CD4-positive, alpha-beta T cell treated with Interleukin-4 for 4 hours (primary cell): ENCODE measurements at regions not wholly inside any gene's neighbourhood (a gene's known extent, or its start where the extent isn't known, plus 50 kb on each side); places are given as distances from the start of the nearest gene placed in this dataset.
"Not testable (repeated sequence)": the region's sequence is repeated elsewhere in the genome, so short reads cannot be mapped to it uniquely, and the experiment has no call there.

Experiments
- DNase-seq: peaks from one replicate; pipeline ENCODE4 v3.0.0-alpha.2; 2020

DNA sequence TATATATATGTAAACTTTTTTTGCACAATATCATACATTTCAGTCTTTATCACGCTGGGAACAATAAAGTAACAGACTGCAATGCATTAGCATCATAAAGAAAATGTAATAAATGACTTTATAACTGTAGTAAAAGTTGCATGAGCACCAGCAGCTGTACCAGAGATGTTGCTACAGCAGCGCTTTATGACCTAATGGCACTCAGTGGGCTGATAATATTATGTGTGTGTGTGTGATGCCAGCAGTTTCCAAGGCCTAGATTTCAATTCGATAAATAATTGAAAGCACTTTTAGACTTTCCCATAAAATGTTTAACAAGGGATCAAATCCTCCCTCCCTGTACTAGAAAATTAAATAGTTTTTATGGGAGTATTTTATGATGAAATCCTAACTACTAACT is 367.6 kb upstream of the AGA start:
- DNase-seq: no peak

DNA sequence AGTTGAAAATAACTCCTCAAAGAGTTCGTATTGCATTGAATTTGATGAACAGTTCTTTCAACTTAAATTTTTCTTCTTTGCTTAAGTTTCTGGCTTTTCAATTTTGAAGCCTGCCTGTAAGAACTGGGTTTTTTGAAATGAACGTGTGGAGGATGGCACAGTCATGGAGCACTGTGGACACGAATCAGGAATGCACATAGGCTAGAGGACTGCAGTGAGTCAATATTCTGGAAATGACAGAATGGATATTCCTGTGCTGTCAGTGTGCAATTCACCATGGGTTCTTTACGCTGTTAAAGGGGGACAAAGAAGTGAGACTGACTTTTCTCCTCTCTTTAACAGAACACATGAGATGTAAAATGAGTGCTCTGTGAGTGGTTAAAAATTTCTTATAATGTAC is 368.0 kb upstream of the AGA start:
- no peak for DNase-seq

DNA sequence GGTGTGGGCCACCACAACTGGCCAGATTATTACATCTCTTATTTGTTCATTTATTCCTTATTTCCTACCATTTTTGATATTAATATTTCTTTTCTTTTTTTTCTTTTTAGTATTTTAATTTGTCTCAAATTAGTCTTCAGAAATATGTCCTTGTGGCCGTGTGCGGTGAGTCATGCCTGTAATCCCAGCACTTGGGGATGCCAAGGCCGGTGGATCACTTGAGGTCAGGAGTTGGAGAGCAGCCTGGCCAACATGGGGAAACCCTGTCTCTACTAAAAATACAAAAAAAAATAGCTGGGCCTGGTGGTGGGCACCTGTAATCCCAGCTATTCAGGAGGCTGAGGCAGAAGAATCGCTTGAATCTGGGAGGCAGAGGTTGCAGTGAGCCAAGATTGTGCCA is 376.2 kb upstream of the AGA start:
- not testable (repeated sequence) for DNase-seq

DNA sequence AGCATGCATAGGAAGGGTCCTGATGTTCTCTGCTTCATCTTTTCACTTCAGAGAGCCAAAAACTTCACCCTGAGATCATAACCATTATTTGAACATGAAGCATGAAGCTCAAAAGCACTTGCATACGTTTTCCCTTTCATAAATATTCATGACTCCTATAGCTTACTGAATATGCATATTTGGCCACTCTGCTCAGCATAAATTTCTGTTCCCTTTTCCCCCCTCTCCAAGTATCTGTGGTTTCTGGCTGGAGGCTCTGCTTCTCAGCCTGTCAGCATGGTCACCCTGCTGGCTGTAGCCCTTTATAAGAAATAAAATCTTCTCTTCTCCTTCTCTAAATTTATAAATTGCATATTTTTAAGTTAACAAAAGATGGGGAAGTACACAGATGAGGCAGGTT is 384.7 kb upstream of the AGA start:
- DNase-seq: no peak

DNA sequence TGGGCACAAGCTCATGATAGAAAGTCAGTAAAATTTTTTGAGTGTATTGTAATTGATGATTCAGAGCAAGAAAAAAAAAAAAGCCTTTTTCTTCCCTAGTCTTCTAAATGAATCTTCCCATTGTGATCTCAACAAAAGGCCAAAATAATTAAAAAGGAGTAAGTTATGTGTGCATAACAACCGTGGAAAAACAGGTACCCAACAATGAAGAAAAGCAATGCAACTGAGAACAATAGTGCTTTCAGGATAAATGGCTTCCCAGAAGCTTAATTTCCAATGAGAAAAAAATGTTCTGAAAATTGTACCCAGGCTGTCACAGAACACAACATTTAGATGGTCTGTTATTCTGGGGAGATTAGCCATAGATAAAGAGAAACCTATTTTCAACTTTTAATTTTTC is 399.0 kb upstream of the AGA start:
- DNase-seq: no peak

DNA sequence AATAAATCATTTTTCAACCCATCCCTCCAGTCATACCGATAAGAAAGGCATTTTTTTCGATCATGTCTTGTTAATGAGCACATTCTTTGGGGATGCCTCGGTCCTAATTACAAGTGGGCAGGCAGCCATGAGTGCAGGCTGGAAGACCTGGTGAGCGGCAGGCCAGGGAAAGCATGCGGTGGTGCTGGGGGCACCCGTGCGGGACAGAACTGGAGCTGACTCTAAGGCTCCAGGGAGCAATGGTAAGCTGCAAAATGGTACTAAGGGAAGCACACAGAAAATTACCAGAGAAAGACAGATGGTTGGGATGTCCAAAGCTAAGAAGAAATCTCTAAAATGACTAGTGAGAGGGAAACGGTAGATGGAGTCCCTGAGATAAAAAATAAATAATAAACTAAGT is 411.0 kb upstream of the AGA start:
- no peak for DNase-seq

DNA sequence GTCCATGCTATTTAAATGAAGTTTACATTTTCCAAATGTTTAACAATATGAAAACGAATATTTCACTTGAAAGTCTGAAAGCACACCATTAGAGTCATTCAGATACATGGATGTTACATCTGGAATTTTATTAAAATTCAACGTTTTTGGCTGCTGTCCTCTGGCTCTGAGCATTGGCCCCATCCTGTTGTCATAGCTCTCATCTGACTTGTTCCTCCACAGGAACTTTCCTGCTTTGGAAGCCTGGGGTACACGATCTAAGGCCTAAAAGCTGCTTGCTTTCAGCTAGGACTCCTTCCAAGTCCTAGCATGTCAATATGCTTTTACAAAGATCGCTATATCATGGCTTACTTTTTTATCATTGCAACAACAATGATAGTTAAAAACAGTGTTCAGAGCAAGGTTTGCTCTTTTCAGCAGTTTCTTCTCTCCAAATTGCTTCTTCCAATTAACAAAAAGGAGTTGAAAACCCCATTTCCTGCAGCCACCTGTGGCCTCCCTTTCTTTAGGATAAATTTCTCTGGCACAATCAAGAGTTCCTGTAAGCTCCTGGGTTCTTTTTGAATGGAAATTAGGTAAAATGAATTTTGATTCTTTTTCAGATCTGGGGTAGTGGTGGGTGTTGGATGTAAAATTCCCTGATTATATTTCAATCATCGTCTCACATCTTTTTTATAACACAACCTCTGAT is 413.4 kb upstream of the AGA start:
- DNase-seq: no peak

DNA sequence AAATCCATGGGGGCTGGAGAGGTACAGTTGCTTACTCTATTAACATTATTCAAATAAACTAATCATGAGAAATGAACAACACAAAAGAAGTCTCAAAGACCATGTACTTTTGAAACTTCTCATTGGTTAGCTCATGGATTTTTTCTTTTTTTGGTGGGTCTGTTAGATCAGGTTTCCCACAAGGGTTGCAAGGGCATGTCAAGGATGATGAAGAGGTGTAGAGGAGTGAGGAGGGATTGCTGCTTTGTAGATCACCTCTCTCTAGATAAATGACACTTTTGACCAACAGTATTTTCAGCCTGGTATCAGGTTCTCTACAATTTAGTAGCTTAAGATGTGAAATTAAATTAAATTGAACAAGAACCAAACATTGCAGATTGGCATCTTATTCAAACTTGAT is 417.9 kb upstream of the AGA start:
- DNase-seq: no peak

DNA sequence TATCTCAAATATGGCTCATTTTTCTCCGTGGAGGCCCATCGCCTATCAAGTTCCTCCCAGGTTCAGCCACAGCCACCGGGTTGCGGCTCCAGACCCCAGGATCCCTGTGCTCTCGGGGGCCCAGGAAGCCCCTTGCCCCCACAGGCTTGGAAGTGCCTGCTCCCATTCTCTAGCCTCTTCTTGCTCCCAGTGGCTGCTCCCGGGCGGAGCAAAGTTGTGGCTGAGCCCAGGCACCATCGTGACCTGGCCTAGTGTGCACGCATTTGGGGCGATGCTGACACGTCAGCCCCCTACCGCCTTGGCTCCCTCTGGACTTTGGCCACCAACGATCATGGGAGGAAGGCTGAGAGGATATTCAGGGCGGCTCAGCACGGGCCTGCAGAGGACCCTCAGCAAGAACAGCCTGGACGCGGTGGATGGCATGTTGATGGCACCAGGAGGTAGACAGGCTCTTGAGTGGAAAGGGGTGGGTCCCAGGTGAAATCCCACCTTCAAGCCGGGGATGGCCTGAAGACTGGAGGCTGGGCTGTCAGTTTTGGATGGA is 419.4 kb upstream of the AGA start:
- DNase-seq: no peak

DNA sequence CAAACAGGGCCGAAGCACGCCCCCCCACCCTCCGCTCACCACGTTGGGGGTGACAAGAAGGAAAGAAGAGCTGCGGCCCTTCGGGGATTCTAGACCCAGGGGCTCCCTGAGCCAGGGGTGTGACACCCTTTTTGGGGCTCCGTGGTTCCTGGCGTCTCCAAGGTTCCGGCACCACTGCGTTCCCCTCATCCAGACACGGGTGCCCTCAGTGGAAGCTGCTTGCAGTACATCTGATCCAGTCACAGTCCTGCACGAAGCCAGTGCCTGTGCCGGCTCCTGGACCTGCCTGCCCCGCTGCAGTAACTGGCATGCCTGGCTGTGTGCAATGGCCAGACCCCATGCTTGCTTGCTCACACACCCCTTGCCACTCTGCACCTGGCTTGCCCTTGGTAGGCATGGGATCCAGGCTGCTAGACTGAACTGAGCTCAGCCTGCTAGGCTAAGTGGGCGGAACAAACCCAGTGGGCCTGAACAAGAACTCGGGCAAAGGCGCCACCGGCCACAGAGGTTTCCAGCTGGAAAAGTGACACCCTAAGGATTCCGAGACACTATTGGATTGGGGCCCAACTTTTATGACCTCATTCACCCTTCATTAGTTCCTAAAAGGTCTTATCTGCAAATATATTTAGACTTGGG is 420.4 kb upstream of the AGA start:
- no peak for DNase-seq

DNA sequence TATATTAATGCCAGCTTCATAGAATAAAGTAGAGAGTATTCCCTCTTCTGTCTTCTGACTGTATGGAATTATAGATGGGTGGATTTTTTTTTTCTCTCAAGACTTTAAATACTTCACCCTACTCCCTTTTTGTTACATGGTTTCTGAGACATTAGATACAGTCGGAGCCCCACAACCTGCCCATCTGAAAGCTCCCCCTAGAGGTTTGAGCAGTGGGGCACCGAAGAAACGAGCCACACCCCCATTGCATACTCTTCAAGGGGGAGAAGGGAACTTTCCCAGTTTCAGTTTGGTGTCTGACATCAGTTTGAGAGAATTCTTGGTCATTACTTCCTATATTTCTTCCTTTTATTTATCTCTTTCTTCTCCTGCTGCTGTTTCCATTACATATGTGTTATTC is 437.6 kb upstream of the AGA start:
- DNase-seq: no peak

DNA sequence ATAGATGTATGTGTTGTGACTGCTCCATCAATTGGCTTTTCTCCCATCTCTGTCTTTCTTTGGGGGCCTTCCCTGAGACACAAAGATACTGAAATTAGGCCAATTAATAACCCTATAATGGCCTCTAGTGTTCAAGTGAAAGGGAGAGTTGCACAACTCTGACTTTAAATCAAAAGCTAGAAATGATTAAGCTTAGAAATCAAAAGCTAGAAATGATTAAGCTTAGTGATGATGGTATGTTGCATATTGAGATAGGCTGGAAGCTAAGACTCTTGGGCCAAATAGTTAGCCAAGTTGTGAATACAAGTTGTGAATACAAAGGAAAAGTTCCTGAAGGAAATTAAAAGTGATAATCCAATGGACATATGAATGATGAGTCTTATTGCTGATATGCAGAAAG is 452.9 kb upstream of the AGA start:
- no peak for DNase-seq

DNA sequence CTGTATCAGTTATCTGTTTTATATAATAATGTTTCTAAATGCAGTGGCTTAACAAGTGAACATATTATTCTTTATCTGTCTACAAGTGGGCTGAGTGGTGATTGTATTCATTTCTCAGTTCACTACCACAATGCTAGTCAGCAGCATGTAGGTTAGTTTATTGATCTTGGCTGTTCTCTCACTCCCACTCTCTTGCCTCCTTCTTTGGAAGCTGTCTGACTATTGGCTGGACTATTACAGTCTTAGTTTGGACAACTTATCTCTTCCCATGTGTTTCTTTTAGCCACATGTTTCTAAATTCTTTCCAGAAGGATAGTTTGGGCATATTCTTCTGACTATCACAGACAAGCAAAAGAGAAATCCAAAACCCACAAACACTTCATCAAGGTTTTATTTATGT is 459.5 kb upstream of the AGA start:
- no peak for DNase-seq

DNA sequence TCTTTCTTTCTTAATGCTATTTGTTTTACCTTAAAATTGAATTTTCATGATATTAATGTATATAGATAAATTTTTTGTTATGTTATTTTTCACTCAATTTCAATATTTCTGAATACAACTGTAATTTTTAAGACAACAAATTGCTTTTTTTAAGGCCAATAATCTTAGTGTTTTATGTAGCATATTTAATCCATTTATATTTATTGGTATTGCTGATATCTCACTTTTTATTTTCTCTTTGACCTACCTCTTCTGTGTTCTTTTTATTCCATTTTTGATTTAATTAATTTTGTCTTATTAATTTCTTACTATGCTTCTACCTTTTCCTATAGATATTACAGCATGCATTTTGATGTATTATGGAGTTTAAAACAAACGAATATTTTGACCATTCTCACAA is 460.1 kb upstream of the AGA start:
- no peak for DNase-seq

DNA sequence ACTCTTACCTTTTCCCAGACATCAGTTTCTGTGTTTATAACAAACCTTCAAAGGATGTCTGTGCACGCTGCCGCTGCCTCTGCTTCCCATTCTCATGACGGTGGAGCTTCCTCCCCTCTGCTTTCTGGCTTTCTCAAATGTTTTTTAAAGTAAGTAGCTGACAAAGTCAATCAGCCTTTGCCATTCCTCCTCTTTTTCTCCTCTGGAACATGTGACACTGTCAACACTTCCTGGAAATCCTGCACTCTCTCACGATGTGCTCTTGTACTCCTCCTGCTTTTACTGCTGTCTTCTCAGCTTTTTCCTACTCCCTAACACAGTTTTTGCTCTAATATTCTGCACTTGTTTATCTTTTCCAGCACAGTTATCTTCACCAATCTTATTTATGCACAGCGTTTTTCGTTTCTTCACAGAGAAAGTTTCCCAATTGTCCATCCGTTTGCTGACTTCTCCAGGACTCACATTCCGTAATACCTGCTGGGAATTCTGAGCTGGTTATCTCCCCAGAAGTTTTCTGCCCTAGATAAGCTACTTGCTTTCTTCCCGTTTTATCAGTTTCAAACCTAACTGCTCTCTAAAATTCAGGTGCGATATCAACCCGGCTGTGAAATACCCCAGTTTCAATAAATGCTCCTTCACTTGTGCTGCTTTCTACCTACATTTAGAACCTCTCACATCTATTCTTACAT is 465.6 kb upstream of the AGA start:
- no peak for DNase-seq

DNA sequence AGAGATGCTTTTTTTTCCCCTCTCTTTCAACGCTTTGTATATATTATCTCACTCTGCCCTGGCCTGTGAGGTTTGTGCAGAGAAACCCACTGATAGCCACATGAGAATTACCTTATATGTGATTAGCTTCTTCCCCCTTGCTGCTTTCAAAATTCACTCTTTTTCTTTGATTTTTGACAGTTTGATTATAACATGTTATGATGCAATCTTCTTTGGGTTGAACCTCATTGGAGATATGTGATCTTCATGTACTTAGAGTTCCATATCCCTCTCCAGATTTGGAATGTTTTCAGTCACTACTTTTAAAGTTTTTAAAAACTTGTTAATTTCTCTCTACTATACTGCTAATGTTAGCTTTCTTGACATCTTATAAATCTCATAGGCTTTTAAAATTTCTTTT is 479.5 kb upstream of the AGA start:
- DNase-seq: no peak

DNA sequence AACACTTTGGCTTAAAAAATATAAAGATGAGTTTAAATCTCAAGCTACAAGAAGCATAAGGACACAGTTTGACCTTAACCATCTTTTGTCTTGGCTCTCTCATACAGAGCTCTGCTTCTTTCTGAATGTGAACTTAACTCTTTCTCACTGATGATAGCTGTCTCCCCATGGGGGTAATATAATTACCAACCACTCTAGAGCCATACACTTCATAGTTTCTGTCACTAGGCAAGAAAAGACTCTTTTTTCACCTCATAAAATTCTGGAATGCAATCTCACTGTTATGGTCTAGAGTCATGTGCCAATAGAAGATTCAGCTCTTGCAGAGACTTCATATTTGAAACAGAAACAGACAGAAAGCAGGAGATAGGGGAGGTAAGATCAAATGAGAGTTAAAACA is 481.7 kb upstream of the AGA start:
- DNase-seq: no peak

DNA sequence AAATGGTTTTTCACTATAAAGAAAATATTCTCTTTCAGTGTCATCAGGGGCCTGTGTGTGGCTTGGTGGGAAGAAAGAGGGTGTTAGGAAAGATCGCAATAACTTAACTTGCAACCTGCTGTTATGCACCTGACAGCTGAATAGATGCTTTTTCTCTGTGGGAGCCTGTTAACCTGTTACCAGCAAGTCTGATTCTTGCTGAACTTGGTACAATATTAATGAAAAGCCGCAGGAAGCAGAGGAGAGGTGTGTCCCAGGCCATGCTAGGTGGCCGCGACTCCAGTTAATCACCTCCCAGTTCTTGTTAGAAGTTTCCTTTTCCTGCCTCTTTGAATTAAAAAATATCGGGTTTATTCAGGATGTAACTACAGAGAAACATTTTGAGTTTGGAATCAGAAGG is 494.8 kb upstream of the AGA start:
- DNase-seq: no peak

DNA sequence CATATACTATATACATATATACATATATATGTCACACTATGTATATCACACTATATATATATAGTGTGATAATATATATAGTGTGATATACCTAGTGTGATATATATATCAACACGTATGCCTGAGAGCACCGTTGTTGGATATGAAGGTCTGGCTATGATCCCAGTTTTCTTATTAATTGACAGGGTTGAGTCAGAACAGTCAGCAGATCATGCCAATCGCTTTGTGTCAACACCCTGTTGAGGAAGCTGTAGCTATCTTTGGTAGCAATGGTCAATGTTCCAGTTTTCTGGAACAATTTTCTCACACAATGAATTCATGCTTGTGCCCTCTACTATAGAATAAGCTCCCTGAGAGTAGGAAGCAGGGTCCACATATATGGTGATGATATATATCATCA is 496.0 kb upstream of the AGA start:
- no peak for DNase-seq

DNA sequence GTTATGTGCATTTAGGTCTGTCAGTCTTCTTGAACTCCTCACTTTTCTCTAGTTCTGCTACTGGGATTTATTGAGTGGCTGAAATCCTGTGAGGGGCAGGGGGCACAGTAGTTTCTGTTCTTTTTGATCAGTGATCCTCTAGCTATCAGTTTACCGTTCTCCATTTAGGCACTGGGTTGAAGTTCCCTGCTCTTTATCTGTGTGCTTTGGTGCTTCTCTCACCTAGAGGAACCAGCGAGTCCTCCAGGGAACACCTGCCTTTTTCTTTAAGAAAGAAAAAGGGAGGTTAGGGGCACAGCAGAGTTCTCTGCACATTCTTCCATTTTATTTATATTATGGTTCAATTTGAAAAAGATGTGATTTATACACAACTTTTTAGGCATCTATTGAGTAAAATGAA is 503.0 kb upstream of the AGA start:
- no peak for DNase-seq

DNA sequence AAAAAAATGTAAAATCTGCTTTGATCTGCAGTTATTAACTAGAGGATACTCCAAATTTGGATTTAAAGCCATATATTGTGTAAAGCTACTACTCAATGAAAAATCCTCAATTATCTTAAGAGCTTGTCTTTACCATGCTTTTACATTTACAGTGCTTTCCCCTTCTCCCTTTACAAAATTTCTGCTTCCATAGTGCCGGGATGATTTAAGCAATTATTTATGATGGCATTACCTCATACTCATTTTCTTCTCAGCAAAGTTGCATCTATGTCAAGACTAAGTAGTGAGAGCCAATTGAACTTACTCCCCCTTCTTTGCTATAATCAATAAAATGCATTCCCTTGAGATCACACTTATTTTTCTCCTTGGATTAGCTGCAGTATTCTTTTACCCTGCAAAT is 505.4 kb upstream of the AGA start:
- no peak for DNase-seq

DNA sequence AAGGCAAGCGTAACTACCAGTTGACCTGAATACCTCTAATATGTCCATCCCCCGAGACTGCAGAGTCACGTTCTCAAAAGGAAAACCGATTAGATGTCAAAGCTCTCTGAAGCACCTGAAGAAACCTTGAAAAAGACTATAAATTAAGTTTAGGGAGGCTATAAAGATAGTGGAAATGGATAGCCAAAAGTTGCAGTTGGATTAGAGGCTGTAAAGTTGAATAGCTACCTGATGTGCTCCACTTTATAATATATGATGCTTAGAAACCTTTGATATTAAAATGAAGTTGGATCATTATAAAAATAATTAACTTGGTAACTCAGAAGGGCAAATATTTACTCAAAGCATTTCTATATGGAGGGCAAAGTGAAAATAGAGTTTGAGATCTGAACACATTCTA is 506.6 kb upstream of the AGA start:
- DNase-seq: no peak

DNA sequence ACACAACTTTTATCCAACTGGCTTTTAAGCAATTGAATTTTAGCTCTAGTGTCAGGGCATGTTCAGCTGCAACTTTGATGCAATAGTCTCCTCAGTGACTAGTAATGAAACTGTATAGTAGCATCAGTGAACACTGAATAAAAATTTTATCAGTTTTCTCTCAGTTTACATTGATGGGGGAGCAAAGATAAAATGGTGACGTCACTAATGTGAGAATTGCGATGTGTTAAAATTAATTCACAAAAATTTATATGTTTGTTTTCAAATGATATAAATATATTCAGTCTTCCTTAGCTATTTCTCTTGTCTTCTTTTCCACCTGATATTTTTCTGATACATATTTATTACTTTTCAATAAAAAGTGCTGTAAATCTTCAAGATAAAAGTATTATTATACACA is 508.8 kb upstream of the AGA start:
- DNase-seq: no peak

DNA sequence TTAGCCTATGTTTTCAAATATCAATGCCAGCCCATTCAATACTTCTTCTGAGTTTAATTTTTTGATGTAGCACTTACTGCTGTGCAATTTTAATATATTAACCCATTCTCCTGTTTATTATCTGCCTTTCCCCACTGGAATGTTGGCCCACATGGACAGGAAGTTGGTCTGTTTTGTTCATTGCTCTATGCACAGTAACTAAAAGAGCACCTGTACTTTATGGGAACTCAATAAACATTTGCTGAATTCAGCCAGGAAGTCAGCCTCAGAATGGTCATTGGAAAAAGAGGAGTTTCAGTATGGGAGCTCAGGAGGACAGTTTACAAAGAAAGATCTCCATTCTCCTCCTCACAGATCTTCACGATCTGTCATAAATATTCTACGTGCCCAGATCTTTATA is 510.5 kb upstream of the AGA start:
- DNase-seq: no peak
